Spleen (tissue), 7 donors: ENCODE measurements at regions not wholly inside any gene's neighbourhood (a gene's known extent, or its start where the extent isn't known, plus 50 kb on each side); places are given as distances from the start of the nearest gene placed in this dataset.

ENCODE experiments used
- CTCF ChIP-seq, 11 experiments: fragments of 200-600 bp in 7 of 11; fragments of 450-650 bp in 4 of 11; sonication (generic) in 4 of 11; IDR thresholded peaks in 8 of 11; conservative IDR thresholded peaks in 3 of 11; 1 replicate in 7 of 11; 2 replicates in 4 of 11; pipeline versions ENCODE4 v1.4.0 to v1.8.0; 2016 to 2021; ENCODE audit warnings: antibody characterized with exemption in 11 of 11, inconsistent platforms in 4 of 11, mild to moderate bottlenecking in 1 of 11
- POLR2A ChIP-seq, 3 donors: fragments of 450-650 bp; IDR thresholded peaks; one replicate each; pipeline ENCODE4 v1.5.1; 2017; ENCODE audit warnings: antibody characterized with exemption in 3 of 3, mild to moderate bottlenecking in 1 of 3
- donor health status: DM: no; HTN: no; CAD: no; lungs with moderate emphysema.
- donor health status: DM: no; HTN: no; CAD: no.
- donor health status: DM: no; HTN: no; CAD: no.

- no peak for TF ChIP-seq CTCF (IDR thresholded peaks at IDR 0.05 in 8 of 11, conservative IDR thresholded peaks at IDR 0.05 in 3 of 11)
- no peak for TF ChIP-seq POLR2A (IDR thresholded peaks at IDR 0.05)
These were observed 243.7 kb upstream of the SOX4 start for GRCh38 chr6:21349834-21350233.
